Cardiac fibroblast (primary cell): ENCODE measurements at regions not wholly inside any gene's neighbourhood (a gene's known extent, or its start where the extent isn't known, plus 50 kb on each side); places are given as distances from the start of the nearest gene placed in this dataset.

Experiments
- DNase-seq, 2 donors: peaks; one replicate each; pipeline versions ENCODE4 v3.0.0 to v3.0.0-alpha.2; 2010; ENCODE audit warnings: low read depth in 2 of 2
- H3K4me3 ChIP-seq, 2 donors: replicated peaks in 1 of 2; 1 replicate in 1 of 2; 2 replicates in 1 of 2; pipeline ENCODE4 v1.5.1; 2011; ENCODE audit warnings: low read depth in 2 of 2, low read length in 2 of 2, mild to moderate bottlenecking in 2 of 2, moderate library complexity in 1 of 2
- TF ChIP-seq, protein P1 (sequence below): IDR thresholded peaks from one replicate; pipeline ENCODE4 v1.5.1; 2011; ENCODE audit warnings: low read depth, mild to moderate bottlenecking, low read length, inconsistent platforms

DNA sequence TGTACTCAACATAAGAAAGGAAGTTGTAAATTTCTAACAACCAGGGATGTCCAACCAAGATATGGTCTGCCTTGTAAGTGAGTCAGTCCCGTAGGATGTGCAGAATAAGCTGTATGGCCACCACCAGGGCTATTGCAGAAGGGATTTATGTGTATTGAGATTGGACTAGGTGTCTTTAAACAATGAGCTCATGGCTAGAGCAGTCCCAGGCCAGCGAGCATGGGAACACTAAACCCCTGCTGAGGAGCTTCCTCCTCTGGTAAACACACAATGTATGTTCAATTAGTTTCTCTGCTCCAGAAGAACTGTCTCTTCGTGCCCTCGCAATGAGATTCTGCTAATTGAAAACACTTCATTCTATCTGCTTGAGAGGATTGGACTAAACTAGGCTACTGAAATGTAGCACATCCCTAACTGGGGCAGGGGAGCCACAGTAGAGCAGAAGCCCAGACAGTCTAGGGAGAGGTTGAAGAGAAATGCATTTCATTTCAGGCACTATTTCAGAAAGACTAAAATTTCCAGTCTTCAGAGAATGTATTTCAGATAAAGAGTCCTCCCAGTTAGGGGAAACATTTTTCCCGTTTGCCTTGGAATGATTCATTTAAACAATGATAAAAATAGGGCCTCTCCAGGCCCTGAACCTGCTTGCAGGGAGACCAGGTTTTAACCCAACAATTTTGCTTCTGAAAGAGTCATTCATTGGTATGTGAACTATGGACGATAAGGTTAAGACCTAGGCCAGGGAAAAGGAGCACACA lies 154.7 kb downstream of the FAM114A2 start:
- no peak for DNase-seq
- TF ChIP-seq, protein P1, sequence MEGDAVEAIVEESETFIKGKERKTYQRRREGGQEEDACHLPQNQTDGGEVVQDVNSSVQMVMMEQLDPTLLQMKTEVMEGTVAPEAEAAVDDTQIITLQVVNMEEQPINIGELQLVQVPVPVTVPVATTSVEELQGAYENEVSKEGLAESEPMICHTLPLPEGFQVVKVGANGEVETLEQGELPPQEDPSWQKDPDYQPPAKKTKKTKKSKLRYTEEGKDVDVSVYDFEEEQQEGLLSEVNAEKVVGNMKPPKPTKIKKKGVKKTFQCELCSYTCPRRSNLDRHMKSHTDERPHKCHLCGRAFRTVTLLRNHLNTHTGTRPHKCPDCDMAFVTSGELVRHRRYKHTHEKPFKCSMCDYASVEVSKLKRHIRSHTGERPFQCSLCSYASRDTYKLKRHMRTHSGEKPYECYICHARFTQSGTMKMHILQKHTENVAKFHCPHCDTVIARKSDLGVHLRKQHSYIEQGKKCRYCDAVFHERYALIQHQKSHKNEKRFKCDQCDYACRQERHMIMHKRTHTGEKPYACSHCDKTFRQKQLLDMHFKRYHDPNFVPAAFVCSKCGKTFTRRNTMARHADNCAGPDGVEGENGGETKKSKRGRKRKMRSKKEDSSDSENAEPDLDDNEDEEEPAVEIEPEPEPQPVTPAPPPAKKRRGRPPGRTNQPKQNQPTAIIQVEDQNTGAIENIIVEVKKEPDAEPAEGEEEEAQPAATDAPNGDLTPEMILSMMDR: no peak
- H3K4me3 ChIP-seq: no peak overlapping the region

DNA sequence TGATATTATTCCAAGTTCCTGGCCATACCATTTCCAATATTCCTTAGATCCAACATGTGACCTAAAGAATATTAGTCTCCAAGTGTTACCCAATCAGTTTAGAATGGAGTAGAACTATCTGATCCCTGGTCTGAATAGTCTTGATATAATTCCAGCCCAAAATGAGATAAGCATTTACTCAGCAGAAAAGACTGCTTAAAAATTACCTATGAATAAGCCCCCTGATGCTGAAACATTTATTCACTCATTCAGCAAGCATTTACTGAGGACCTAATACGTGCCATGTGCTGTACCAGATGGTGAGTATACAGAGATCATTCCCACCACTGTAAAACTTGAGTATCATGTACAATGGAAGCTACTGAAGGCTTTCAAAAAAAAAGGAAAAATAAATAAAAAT lies 157.0 kb downstream of the FAM114A2 start:
- DNase-seq: no peak
- no peak overlapping the region for H3K4me3 ChIP-seq
- TF ChIP-seq, protein P1: no peak

DNA sequence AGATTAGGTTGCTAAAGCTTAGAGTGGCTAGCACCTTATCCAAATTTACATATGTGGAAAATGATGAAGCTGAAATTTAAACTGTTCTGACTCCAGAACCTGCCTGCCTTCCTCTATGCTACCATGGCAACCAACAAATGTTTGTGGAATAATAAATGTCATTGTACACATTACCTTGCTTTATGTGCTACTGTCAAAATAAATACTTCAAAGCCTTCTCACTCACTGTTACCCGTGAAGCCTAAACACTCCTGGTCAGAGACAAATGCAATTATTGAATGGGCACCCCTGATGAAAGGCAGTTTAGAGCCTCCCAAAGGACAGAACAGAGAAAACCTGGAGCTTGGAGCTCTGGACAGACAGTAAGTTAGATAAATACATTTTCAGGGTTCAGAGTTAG lies 158.6 kb downstream of the FAM114A2 start:
- DNase-seq: no peak
- H3K4me3 ChIP-seq: no peak overlapping the region
- TF ChIP-seq, protein P1: no peak

DNA sequence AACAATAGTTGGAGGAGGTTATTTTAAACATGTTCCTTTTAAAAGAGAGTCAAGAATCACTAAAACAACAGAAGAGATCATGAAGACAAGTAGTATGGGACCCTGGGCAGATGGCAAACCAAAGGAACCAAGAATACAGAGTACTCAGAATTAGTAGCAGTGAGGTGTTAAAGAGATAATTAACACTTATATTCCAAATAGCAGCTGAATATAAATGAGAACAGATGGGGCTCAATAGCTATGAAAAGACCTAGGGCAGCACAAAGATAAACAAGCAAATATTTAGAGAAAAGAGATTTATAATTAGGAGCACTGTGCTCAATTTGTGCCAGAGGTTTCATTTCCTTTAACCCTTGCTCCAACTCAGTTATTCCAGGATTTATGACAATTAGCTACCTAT lies 159.1 kb downstream of the FAM114A2 start:
- no peak for DNase-seq
- TF ChIP-seq, protein P1: no peak

DNA sequence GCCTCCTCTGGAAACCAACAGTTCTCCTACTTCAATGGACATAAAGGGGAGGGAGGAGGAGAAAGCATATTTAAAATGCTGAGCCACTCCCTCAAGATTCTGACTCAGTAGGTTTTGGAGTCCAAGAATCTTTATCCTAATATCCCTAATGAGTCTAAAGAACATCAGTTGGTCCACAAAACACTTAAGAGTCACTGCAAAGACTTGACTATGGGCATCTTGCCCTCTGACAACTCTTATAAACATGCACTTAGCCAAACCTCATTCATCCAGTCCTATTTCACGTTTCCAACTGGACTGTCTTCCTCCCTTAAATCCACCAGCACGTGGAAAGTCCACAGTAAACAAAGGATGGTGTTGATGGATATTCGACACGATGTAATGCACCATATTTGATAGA lies 172.5 kb downstream of the FAM114A2 start:
- no peak overlapping the region for H3K4me3 ChIP-seq
- DNase-seq: no peak
- TF ChIP-seq, protein P1: no peak

More for the DNA sequence above, 159.1 kb downstream of the FAM114A2 start:
- H3K4me3 ChIP-seq: no peak overlapping the region

DNA sequence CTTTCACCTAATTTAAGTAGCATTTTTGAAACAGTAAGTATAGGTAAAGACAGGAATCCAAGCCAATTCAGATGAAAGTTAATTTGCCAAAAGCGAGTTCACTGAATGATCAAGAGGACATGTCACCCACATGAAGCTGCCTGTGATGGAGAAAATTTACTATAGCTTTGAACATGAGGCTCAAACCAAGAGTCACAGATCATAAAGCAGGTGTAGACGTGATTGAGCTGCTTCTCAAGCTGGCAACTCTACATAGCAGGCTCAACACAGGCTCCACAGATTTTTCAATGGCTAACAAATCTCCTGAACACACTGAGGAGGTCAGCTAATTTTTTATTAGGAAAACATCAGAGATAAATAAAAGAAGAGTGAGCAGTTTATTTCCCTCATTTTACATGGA lies 173.7 kb downstream of the FAM114A2 start:
- H3K4me3 ChIP-seq: no peak overlapping the region
- TF ChIP-seq, protein P1: no peak
- DNase-seq: no peak

DNA sequence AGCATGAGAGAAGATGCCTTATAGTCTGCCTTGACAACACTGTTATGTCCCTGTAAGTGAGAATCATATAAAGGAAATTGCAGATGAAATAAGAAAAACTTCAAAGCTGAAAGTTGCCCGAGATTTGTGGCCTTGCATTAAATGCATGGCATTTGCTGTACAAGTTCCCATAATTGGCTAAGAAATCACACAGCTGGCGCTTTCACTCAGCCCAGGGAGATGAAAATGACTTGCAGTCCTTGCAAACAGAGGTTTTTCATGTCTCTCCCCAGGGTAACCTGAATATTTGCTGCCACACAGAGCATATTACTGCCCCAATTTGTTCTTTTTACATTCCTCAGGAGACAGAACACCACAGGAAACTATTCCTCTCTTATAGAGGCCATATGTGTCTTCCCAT lies 174.8 kb downstream of the FAM114A2 start:
- no peak for DNase-seq
- TF ChIP-seq, protein P1: no peak
- H3K4me3 ChIP-seq: no peak overlapping the region
